Motor neuron (in vitro differentiated cells): ENCODE measurements at regions not wholly inside any gene's neighbourhood (a gene's known extent, or its start where the extent isn't known, plus 50 kb on each side); places are given as distances from the start of the nearest gene placed in this dataset.

Experiments
- ATAC-seq, 8 experiments: fragments of 200-7000 bp; cut with Tn5 transposase; replicated peaks in 6 of 8; 2 replicates each; pipeline ENCODE4 v1.8.0; 2021; ENCODE audit warnings: mild to moderate bottlenecking in 8 of 8, moderate library complexity in 8 of 8
- H3K27ac ChIP-seq, 2 donors: fragments of 250-450 bp; sonication (Bioruptor Pico); 2 replicates each; pipeline ENCODE4 v1.9.0; 2021; ENCODE audit warnings: antibody characterized with exemption in 2 of 2, mild to moderate bottlenecking in 2 of 2, moderate library complexity in 1 of 2
- H3K4me1 ChIP-seq, 2 donors: fragments of 250-450 bp; sonication (Bioruptor Pico); replicated peaks in 1 of 2; 2 replicates each; pipeline ENCODE4 v1.6.1; 2021; ENCODE audit warnings: antibody characterized with exemption in 2 of 2, mild to moderate bottlenecking in 2 of 2, moderate library complexity in 1 of 2
- H3K4me3 ChIP-seq, 5 donors: fragments of 250-450 bp; sonication (Bioruptor Pico); 2 replicates each; pipeline ENCODE4 v1.9.0; 2021; ENCODE audit warnings: antibody characterized with exemption in 5 of 5, mild to moderate bottlenecking in 5 of 5, moderate library complexity in 4 of 5
- WGBS, 10 experiments: fragments of 450-650 bp; shearing (Covaris generic); methylation state at CpG; one replicate each; pipeline ENCODE4 v1.0.0; 2022; 5-methylcytosine and 5-hydroxymethylcytosine counted together
- in situ Hi-C, 9 experiments: fragments of 400-800 bp; cut with MboI; loops; one replicate each; pipeline ENCODE4 v1.15.0; 2021; ENCODE audit warnings: low sequenced_read_pairs in 9 of 9, low pct_unique_long_range_greater_than_20kb in 2 of 9; ENCODE audit not compliant: unreplicated experiment in 9 of 9

GRCh38 chr11:26095340-26095739 is 236.6 kb upstream of the ANO3 start:
- Histone ChIP-seq H3K4me1 (no peaks in the 10 kb centered on the region), H3K4me3 (no peak overlapping the region), H3K27ac (no peak overlapping the region)
- in situ Hi-C loops, result no loop called here
- no peak for ATAC-seq
- 39 to 100% (median 80%) methylated on average over 1 to 4 of the region's 5 CpGs; no CpG with 5 or more reads in 2 of the 10 experiments for WGBS, 10 experiments

GRCh38 chr11:26096451-26096850 is 235.5 kb upstream of the ANO3 start:
- no peak for ATAC-seq
- H3K4me3 ChIP-seq, result no peak overlapping the region
- H3K4me1 ChIP-seq, result no peaks in the 10 kb centered on the region
- in situ Hi-C loops, result no loop called here
- WGBS, 10 experiments, result 33 to 91% (median 79%) methylated on average over 2 to 6 of the region's 6 CpGs
- no peak overlapping the region for H3K27ac ChIP-seq

GRCh38 chr11:26102325-26102724 is 229.6 kb upstream of the ANO3 start:
- in situ Hi-C loops, result no loop called here
- H3K4me1 ChIP-seq, result no peaks in the 10 kb centered on the region
- H3K27ac ChIP-seq, result no peak overlapping the region
- H3K4me3 ChIP-seq, result no peak overlapping the region
- no peak for ATAC-seq
- WGBS, 10 experiments, result 46 to 100% (median 71%) methylated on average over 2 to 5 of the region's 5 CpGs; no CpG with 5 or more reads in 1 of the 10 experiments

GRCh38 chr11:26105762-26106423 is 226.0 kb upstream of the ANO3 start:
- no peak overlapping the region for H3K27ac ChIP-seq
- WGBS, 10 experiments, result 0 to 90% (median 76%) methylated on average over 3 to 4 of the region's 4 CpGs
- H3K4me3 ChIP-seq, result no peak overlapping the region
- no peak for ATAC-seq
- H3K4me1 ChIP-seq, result no peaks in the 10 kb centered on the region
- in situ Hi-C loops, result no loop called here

DNA sequence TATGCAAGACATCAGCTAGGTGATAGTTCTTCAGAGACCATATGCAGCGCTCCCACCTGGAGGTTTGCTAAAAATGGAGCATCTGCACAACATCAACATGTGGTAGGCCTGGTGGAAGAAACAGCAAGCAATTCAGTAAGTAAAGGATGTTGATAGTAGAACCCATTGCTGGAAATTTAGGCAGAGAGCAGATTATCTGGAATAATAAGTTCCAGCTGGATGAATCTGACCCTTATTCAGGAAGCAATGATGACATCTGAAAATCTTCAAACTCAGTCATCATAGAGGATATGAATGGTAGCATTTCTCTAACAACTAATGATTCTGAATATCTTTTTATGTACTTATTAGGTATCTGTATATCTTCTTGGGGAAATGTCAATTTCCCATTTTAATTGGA is 225.2 kb upstream of the ANO3 start:
- in situ Hi-C loops, result no loop called here
- no peak overlapping the region for H3K4me3 ChIP-seq
- no peak for ATAC-seq
- H3K27ac ChIP-seq, result no peak overlapping the region
- WGBS, 10 experiments, result 40 to 100% (median 100%) methylated on average over 1 of the region's 1 CpG; no CpG with 5 or more reads in 4 of the 10 experiments
- H3K4me1 ChIP-seq, result no peaks in the 10 kb centered on the region

DNA sequence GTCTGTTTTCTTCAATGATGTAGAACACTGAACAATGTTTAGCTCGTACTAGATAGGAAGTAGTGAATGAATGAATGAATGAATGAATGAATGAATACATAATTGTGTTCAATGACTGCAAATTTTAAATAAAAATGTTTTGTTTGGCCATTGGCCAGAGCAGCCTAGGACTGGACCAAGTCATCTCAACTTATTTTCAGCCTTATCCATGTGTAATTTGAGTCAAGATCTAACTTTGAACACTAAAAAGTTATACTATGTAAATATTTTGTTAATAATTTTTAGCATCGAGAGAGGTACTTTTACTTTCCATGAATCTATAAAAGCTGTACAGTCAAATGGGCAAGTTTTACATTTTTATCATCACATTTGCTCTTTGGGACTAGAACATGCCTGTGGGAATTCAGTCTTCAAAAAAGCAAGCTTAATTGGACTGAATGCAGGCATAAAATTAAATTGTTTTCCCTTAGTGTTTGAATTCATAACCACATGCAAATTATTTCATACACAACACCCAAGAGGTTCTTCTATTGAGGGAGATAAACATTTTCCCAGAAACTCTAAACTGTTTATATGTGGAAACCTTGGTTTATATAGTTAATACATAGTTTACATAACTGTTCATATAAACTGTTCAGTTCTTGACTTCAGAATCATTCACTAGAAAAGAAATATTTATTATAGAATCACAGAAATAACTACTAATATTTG is 222.1 kb upstream of the ANO3 start:
- Histone ChIP-seq H3K4me1 (no peaks in the 10 kb centered on the region), H3K4me3 (no peak overlapping the region), H3K27ac (no peak overlapping the region)
- ATAC-seq, result peak in 1 of 8 experiments; percentile 27
- in situ Hi-C loops, result no loop called here
- 20 to 100% (median 72%) methylated on average over 1 to 2 of the region's 2 CpGs; no CpG with 5 or more reads in 1 of the 10 experiments for whole genome bisulfite sequencing, 10 experiments

GRCh38 chr11:26112264-26112663 is 219.7 kb upstream of the ANO3 start:
- Histone ChIP-seq H3K4me1 (no peaks in the 10 kb centered on the region), H3K27ac (no peak overlapping the region), H3K4me3 (no peak overlapping the region)
- in situ Hi-C loops, result no loop called here
- no peak for ATAC-seq

DNA sequence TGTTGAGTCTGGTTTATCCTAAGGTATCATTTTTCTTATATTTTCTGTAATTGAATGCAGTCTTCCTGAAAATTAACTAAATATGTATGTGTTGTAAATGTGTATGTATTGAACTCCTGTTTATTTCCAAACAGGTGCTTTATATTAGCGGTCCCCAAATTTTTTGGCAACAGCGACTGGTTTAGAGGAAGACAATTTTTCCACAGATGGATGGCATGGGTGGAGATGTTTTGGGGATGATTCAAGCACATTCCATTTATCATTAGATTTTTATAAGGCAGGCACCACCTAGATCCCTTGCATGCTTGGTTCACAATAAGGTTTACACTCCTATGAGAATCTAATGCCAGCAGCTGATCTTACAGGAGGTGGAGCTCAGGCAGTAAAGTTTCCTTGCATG is 210.5 kb upstream of the ANO3 start:
- H3K4me3 ChIP-seq, result no peak overlapping the region
- no peaks in the 10 kb centered on the region for H3K4me1 ChIP-seq
- in situ Hi-C loops, result loop anchor here in 1 of 9 experiments (10.0 kb wide), 1 partner anchor 137 kb away; no protein-coding TSS in a partner anchor
- ATAC-seq, result no peak
- H3K27ac ChIP-seq, result no peak overlapping the region
- 0 to 100% (median 94%) methylated on average over 2 of the region's 2 CpGs; no CpG with 5 or more reads in 3 of the 10 experiments for WGBS, 10 experiments

DNA sequence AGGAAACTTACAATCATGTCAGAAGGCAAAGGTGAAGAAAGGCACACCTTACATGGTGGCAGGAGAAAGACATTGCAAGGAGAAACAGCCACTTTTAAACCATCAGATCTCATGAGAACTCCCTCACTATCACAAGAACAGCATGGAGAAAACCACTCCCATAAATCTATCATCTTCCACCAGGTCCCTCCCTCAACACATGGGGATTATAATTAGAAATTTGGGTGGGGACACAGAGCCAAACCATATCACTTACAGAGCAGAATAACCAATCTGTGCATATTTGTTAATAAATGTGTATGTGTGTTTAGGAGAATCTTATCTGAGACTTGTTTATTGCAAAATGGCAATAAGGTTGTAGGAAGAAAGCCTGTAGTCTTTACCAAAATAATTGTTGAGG is 205.2 kb upstream of the ANO3 start:
- in situ Hi-C loops, result loop anchor here in 1 of 9 experiments (10.0 kb wide), 1 partner anchor 142 kb away; no protein-coding TSS in a partner anchor
- peak in 2 of 8 experiments; percentile 57 to 85 for ATAC-seq
- Histone ChIP-seq H3K4me3 (no peak overlapping the region), H3K4me1 (no peaks in the 10 kb centered on the region), H3K27ac (no peak overlapping the region)

- in situ Hi-C loops, result loop anchor here in 1 of 9 experiments (10.0 kb wide), 1 partner anchor 143 kb away; no protein-coding TSS in a partner anchor
- Histone ChIP-seq H3K4me1 (no peaks in the 10 kb centered on the region), H3K27ac (no peak overlapping the region), H3K4me3 (no peak overlapping the region)
- ATAC-seq, result no peak
Measured at GRCh38 chr11:26127336-26127735, 204.6 kb upstream of the ANO3 start.

GRCh38 chr11:26131406-26131805 is 200.5 kb upstream of the ANO3 start:
- Histone ChIP-seq H3K27ac (no peak overlapping the region), H3K4me3 (no peak overlapping the region), H3K4me1 (no peaks in the 10 kb centered on the region)
- no peak for ATAC-seq
- in situ Hi-C loops, result no loop called here

DNA sequence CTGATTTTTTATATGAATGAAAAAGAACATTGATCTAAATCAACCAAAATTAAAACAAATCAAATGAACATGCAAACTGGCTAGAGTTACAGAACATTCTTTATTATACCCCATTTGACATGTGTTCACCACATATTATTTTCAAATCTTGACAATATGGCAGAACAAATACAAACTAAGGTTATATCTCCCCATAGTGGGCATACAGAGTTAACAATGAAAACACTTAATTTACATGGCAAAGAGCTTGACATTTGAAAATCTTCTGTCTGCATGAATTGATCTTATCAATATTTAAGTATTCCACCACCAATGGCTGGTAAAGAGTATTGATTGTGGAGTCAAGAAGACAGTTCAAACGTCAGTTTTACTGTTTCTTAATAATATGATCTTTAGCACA is 197.9 kb upstream of the ANO3 start:
- WGBS, 10 experiments, result 17 to 100% (median 69%) methylated on average over 1 of the region's 1 CpG; no CpG with 5 or more reads in 4 of the 10 experiments
- Histone ChIP-seq H3K4me1 (no peaks in the 10 kb centered on the region), H3K4me3 (no peak overlapping the region), H3K27ac (no peak overlapping the region)
- in situ Hi-C loops, result no loop called here
- ATAC-seq, result no peak

DNA sequence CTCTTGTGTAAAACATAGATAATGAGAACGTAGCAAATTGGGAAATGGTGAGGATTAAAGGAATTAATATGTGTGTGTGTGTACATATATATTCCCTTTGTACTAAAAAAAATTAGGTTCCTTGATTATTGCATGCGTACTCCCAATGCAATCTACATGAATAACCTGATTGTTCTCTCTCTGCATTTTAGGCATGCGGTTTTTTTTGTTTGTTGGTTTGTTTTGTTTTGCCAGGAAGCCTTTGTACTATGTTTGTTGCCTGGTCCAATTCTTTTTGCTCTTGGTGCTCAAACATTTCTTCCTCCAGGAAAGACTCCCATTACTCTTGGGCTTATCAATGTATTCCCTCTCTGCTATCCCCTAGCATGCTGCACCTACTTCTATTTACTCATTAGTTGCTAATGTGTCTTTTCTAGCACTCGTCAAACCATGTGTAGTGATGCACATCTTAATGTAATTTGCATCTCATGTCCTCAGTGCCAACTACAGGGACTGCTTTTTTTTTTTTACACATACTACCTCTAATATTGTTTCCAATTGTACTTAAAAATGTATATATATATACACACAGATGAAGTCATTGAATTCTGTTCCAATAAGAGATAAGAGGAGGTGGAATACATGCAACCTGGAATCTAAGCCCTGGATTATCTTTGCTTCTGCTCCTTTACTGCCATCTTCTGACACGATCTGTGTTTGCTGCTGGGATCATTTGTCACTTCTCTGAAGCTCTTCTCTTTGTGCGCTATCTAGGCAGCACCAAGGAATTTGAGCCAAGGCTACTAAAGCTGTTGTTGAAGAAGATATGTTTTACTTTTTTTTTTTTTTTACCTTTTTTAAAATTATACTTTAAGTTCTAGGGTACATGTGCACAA is 197.2 kb upstream of the ANO3 start:
- peak; percentile 47 to 97 (median 67) for ATAC-seq
- 38 to 100% (median 64%) methylated on average over 1 to 6 of the region's 6 CpGs for WGBS, 10 experiments
- Histone ChIP-seq H3K4me3 (no peak overlapping the region), H3K4me1 (no peaks in the 10 kb centered on the region), H3K27ac (no peak overlapping the region)
- in situ Hi-C loops, result no loop called here
